DMS 273 treated with DMSO at 0.1 percent for 48 hours (cell line): ENCODE measurements at regions not wholly inside any gene's neighbourhood (a gene's known extent, or its start where the extent isn't known, plus 50 kb on each side); places are given as distances from the start of the nearest gene placed in this dataset.
"Not testable (repeated sequence)": the region's sequence is repeated elsewhere in the genome, so short reads cannot be mapped to it uniquely, and the experiment has no call there.

Experiments used
- DNase-seq: peaks from one replicate; lab custom pipeline; 2025; lab: John Stamatoyannopoulos, UW

GRCh38 chr18:78455386-78455785 lies 524.2 kb upstream of the SALL3 start:
- no peak for DNase-seq

GRCh38 chr18:78457011-78457410 lies 522.6 kb upstream of the SALL3 start:
- no peak for DNase-seq

GRCh38 chr18:78457731-78458130 lies 521.9 kb upstream of the SALL3 start:
- no peak for DNase-seq

- DNase-seq = no peak
Measured at GRCh38 chr18:78458356-78458755, 521.3 kb upstream of the SALL3 start.

- DNase-seq = no peak
Measured at GRCh38 chr18:78459668-78460067, 520.0 kb upstream of the SALL3 start.

- no peak for DNase-seq
Measured at GRCh38 chr18:78460558-78460957, 519.1 kb upstream of the SALL3 start.

- no peak for DNase-seq
Measured at GRCh38 chr18:78473563-78473962, 506.1 kb upstream of the SALL3 start.

GRCh38 chr18:78477840-78478239 lies 501.8 kb upstream of the SALL3 start:
- DNase-seq = no peak

- no peak for DNase-seq
Measured at GRCh38 chr18:78479443-78479842, 500.2 kb upstream of the SALL3 start.

GRCh38 chr18:78480262-78481054 lies 499.2 kb upstream of the SALL3 start:
- DNase-seq = no peak

- DNase-seq = no peak
Measured at GRCh38 chr18:78482378-78482777, 497.2 kb upstream of the SALL3 start.

GRCh38 chr18:78487649-78488048 lies 492.0 kb upstream of the SALL3 start:
- DNase-seq = no peak

GRCh38 chr18:78492064-78492812 lies 487.4 kb upstream of the SALL3 start:
- no peak for DNase-seq

GRCh38 chr18:78492813-78493371 lies 486.7 kb upstream of the SALL3 start:
- no peak for DNase-seq

- DNase-seq = not testable (repeated sequence)
Measured at GRCh38 chr18:78493490-78493889, 486.1 kb upstream of the SALL3 start.

GRCh38 chr18:78494204-78495085 lies 485.2 kb upstream of the SALL3 start:
- DNase-seq = no peak

GRCh38 chr18:78495550-78495949 lies 484.1 kb upstream of the SALL3 start:
- no peak for DNase-seq

GRCh38 chr18:78496079-78496478 lies 483.5 kb upstream of the SALL3 start:
- no peak for DNase-seq

- DNase-seq = no peak
Measured at GRCh38 chr18:78497641-78498040, 482.0 kb upstream of the SALL3 start.

GRCh38 chr18:78499586-78499985 lies 480.0 kb upstream of the SALL3 start:
- no peak for DNase-seq

GRCh38 chr18:78501251-78501650 lies 478.4 kb upstream of the SALL3 start:
- no peak for DNase-seq

- no peak for DNase-seq
Measured at GRCh38 chr18:78503129-78503528, 476.5 kb upstream of the SALL3 start.
